Fibroblast of lung (primary cell): ENCODE measurements at regions not wholly inside any gene's neighbourhood (a gene's known extent, or its start where the extent isn't known, plus 50 kb on each side); places are given as distances from the start of the nearest gene placed in this dataset.

ENCODE experiments used
- EZH2 ChIP-seq: IDR thresholded peaks from 2 replicates; pipeline ENCODE4 v1.5.1; 2012; ENCODE audit warnings: low read length, control low read depth, mild to moderate bottlenecking; ENCODE audit errors: missing control alignments
- TF ChIP-seq, protein P1 (sequence below), 2 donors: IDR thresholded peaks in 1 of 2; conservative IDR thresholded peaks in 1 of 2; 1 replicate in 1 of 2; 2 replicates in 1 of 2; pipeline ENCODE4 v1.5.1; 2011 to 2012; ENCODE audit warnings: low read length in 2 of 2, control low read depth in 1 of 2, inconsistent platforms in 1 of 2, low read depth in 1 of 2, mild to moderate bottlenecking in 1 of 2

DNA sequence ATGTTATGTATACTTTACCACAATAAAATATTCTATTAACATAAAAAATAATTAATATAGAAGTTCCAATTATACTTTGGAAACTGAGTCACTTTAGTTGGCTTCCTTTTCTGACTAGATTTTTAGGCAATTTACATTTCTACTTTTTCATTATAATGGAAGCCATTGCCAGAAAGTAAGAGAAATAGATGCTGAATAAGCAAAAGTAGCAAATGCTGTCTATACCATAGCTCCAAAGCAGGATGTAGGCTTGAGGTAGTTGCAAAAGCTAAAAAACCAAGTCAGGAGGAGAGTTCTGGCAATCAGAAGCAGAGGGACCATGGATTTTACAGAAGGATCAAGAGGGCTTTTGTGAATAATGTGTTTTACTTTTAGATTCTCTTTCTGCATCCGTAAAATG lies 262.4 kb upstream of the TMEM229A start:
- TF ChIP-seq, protein P1, sequence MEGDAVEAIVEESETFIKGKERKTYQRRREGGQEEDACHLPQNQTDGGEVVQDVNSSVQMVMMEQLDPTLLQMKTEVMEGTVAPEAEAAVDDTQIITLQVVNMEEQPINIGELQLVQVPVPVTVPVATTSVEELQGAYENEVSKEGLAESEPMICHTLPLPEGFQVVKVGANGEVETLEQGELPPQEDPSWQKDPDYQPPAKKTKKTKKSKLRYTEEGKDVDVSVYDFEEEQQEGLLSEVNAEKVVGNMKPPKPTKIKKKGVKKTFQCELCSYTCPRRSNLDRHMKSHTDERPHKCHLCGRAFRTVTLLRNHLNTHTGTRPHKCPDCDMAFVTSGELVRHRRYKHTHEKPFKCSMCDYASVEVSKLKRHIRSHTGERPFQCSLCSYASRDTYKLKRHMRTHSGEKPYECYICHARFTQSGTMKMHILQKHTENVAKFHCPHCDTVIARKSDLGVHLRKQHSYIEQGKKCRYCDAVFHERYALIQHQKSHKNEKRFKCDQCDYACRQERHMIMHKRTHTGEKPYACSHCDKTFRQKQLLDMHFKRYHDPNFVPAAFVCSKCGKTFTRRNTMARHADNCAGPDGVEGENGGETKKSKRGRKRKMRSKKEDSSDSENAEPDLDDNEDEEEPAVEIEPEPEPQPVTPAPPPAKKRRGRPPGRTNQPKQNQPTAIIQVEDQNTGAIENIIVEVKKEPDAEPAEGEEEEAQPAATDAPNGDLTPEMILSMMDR (conservative IDR thresholded peaks at IDR 0.05 in 1 of 2, IDR thresholded peaks at IDR 0.05 in 1 of 2; ENCODE audit: low read depth in 1 of 2, low read length in 2 of 2), result no peak
- no peak for TF ChIP-seq EZH2
